ENCODE measurements at regions not wholly inside any gene's neighbourhood (a gene's known extent, or its start where the extent isn't known, plus 50 kb on each side); places are given as distances from the start of the nearest gene placed in this dataset.

GRCh38 chr6:105746509-105746908, 339.6 kb upstream of the PRDM1 start:
- TF ChIP-seq POLR2A (IDR thresholded peaks at IDR 0.05; ENCODE audit: low read depth, low read length) (no peak), POLR2AphosphoS5 (IDR thresholded peaks at IDR 0.05; ENCODE audit: low read depth, low read length) (no peak)

Data from GM12892 (cell line).